Ishikawa (cell line): ENCODE measurements at regions not wholly inside any gene's neighbourhood (a gene's known extent, or its start where the extent isn't known, plus 50 kb on each side); places are given as distances from the start of the nearest gene placed in this dataset.

Experiments
- CEBPB ChIP-seq: IDR thresholded peaks from 2 replicates; pipeline ENCODE4 v1.6.1; 2012
- CREB1 ChIP-seq: IDR thresholded peaks from 2 replicates; pipeline ENCODE4 v1.6.1; 2012; ENCODE audit warnings: low read depth
- EGR1 ChIP-seq: IDR thresholded peaks from 2 replicates; pipeline ENCODE4 v1.6.1; 2012
- EP300 ChIP-seq: IDR thresholded peaks from 2 replicates; pipeline ENCODE4 v1.6.1; 2012; ENCODE audit warnings: borderline replicate concordance
- FOXM1 ChIP-seq: IDR thresholded peaks from 2 replicates; pipeline ENCODE4 v1.6.1; 2012; ENCODE audit warnings: low read depth, borderline replicate concordance
- NFIC ChIP-seq: IDR thresholded peaks from 2 replicates; pipeline ENCODE4 v1.6.1; 2012
- RAD21 ChIP-seq: IDR thresholded peaks from 2 replicates; pipeline ENCODE4 v1.6.1; 2012; ENCODE audit warnings: low read depth
- TAF1 ChIP-seq: IDR thresholded peaks from 2 replicates; pipeline ENCODE4 v1.6.1; 2012; ENCODE audit warnings: low read depth, mild to moderate bottlenecking
- TCF12 ChIP-seq: IDR thresholded peaks from 2 replicates; pipeline ENCODE4 v1.6.1; 2012; ENCODE audit warnings: low read depth
- TEAD4 ChIP-seq: IDR thresholded peaks from 2 replicates; pipeline ENCODE4 v1.6.1; 2012
- YY1 ChIP-seq: IDR thresholded peaks from 2 replicates; pipeline ENCODE4 v1.6.1; 2012; ENCODE audit warnings: low read depth
- ZBTB7A ChIP-seq: IDR thresholded peaks from 2 replicates; pipeline ENCODE4 v1.6.1; 2012; ENCODE audit warnings: low read depth
- TF ChIP-seq, protein P1 (sequence below): IDR thresholded peaks from 2 replicates; pipeline ENCODE4 v1.6.1; 2012
- TF ChIP-seq, protein P2 (sequence below): IDR thresholded peaks from 2 replicates; pipeline ENCODE4 v1.6.1; 2012
- TF ChIP-seq, protein P3 (sequence below): IDR thresholded peaks from 2 replicates; pipeline ENCODE4 v1.6.1; 2012; ENCODE audit warnings: low read depth, mild to moderate bottlenecking

DNA sequence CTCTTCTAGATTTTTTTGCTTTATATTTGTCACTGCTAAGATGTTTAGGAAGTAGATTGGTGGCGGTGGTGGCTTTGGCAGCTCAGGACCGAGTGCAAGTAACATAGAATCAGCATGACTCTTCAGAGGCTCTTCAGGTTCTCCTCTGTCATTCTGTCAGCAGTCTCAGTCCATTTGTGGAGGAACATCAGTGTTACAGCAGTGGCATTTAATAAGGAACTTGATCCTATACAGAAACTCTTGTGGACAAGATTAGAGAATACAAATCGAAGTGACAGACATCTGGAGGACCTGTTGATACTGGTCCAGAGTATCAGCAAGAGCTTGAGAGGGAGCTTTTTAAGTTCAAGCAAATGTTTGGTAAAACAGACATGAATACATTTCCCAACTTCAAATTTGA, 82.2 kb upstream of the GNAZ start:
- no peak for TF ChIP-seq EGR1

DNA sequence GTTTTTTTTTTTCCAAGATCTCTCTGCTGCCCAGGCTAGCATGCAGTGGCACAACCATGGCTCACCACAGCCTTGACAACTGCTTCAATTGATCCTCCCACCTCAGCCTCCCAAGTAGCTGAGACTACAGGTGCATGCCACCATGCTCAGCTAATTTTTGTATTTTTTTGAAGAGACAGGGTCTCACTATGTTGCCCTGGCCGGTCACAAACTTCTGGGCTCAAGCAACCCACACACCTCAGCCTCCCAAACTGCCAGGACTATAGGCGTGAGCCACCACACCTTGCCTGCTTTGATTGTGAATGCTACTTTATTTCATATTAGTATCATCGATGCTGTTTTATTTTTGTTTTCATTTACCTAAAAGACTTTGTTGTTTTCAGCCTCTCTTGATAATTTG, 81.5 kb upstream of the GNAZ start:
- TF ChIP-seq NFIC: no peak

DNA sequence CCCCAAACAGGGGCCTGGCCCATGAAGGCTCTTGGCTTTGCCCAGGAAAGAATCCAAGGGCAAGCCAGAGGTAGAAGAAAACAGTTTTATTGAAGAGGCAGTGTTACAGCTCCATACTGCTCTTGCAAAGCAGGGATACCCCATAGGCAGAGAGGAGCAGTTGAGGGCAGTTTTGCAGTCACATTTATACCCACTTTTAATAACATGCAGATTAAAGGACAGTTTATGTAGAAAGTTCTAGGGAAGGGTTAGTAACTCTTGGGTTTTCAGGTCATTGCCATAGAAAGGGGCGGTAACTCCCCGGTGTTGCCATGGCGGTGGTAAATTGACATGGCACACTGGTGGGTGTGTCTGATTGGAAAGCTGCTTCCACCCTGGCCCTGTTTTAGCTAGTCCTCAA, 80.5 kb upstream of the GNAZ start:
- no peak for TF ChIP-seq EGR1
- no peak for TF ChIP-seq EP300
- TF ChIP-seq CEBPB: no peak
- no peak for TF ChIP-seq RAD21
- TF ChIP-seq, protein P1, sequence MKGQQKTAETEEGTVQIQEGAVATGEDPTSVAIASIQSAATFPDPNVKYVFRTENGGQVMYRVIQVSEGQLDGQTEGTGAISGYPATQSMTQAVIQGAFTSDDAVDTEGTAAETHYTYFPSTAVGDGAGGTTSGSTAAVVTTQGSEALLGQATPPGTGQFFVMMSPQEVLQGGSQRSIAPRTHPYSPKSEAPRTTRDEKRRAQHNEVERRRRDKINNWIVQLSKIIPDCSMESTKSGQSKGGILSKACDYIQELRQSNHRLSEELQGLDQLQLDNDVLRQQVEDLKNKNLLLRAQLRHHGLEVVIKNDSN: no peak
- no peak for TF ChIP-seq ZBTB7A
- TF ChIP-seq FOXM1: no peak
- TF ChIP-seq YY1: no peak

DNA sequence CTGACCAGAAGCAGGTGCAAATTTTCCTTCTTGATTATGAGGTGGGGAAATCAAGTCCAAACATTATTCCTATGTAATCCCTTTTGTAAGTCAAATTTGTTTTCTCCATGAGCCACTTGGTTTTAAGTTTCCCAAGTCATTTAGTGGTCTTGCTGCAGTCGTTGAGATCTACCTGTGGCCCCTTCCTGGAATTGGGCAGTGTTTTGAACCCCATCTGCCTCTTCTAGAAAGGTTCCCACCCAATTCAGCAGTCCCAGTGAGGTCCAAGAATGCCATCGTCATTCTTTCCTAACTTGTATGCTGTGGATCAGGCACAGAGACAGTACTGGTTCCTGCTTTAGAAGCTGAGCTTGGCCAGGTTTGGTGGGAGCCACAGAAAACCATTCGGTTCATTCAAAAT, 77.8 kb upstream of the GNAZ start:
- no peak for TF ChIP-seq EP300
- TF ChIP-seq CREB1: no peak
- no peak for TF ChIP-seq EGR1
- TF ChIP-seq, protein P2, sequence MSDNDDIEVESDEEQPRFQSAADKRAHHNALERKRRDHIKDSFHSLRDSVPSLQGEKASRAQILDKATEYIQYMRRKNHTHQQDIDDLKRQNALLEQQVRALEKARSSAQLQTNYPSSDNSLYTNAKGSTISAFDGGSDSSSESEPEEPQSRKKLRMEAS: no peak
- TF ChIP-seq CEBPB: no peak
- TF ChIP-seq, protein P1: no peak
- no peak for TF ChIP-seq TCF12
- no peak for TF ChIP-seq RAD21
- no peak for TF ChIP-seq TEAD4
- TF ChIP-seq FOXM1: no peak
- TF ChIP-seq TAF1: no peak
- TF ChIP-seq NFIC: no peak
- TF ChIP-seq YY1: no peak

DNA sequence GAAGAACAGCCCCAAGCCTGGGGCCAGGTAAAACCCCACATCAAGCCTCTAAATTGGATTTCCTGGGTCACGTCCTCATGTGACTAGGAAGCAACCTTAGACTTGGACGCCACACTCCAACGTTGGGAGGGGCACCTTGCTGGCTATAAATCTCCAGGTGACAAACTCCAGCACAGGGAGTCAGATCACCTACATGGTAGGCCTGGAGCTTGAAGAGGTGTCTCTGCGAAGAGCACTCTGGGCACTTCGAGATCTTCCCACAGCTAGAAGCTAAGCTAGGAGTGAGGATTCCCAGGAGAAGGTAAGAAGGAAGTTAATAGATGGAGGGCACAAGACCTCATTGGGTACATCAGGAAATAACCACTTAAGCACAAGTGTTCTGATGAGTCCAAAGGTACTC, 77.1 kb upstream of the GNAZ start:
- TF ChIP-seq YY1: no peak
- no peak for TF ChIP-seq CEBPB
- no peak for TF ChIP-seq NFIC
- no peak for TF ChIP-seq ZBTB7A
- no peak for TF ChIP-seq CREB1
- TF ChIP-seq TEAD4: no peak
- TF ChIP-seq, protein P1: no peak
- TF ChIP-seq, protein P2: no peak
- TF ChIP-seq EGR1: no peak
- TF ChIP-seq TAF1: no peak
- no peak for TF ChIP-seq RAD21
- no peak for TF ChIP-seq FOXM1
- TF ChIP-seq TCF12: no peak
- no peak for TF ChIP-seq EP300

DNA sequence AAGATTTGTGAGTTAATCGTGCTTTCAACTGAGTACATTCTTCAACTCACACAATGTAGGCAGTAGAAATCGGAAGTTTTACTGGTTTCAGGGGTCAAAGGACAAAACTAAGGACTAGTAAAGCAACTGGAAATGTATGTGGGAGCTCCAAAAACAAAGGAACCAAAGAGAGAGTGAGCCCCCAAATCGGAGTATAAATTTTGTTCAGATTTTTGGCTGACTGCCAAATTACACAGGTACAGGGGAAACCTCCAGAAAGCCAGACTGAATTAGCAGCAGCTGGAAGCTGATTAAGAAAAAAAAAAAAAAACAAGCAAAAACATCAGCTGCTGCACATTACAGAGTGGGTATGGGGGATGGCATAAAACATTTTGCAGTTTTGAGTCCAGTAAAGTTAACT, 75.2 kb upstream of the GNAZ start:
- TF ChIP-seq NFIC (peak; percentile 29; the same call in 1 of the 2 replicates), TCF12 (no peak)

DNA sequence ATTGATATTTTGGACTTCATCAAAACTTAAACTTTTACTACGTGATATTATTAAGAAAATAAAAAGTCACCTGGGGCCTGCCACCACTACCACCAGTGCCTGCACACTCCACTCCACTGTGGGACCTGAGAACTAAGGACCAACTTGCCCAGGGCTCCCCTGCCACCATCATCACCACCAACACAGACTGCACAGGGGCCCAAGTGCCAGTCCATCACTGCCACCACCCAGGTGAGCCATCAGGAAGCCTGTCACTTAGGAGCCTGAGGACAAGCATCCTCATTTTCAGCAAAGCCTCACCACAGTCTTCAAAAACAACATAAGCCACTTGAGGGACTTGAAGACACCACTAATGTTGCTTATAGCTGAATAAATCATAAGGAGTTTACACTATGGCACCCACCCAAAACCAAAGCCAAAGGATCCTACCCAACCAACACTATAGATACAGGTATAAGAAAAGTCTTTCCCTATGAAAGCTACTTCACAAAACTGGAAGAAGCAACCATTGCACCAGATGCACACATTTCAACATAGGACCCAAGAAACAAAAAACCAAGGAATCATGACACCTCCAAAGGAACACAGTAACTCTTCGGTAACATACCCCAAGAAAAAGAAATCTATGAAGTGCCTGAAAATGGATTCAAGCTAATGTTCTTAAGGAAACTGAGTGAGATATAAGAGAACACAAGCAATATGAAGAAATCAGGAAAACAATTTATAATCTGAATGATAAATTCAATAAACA, 73.6 kb upstream of the GNAZ start:
- TF ChIP-seq NFIC (no peak), YY1 (no peak), FOXM1 (no peak), EP300 (no peak), RAD21 (no peak), CREB1 (no peak), TAF1 (no peak), EGR1 (no peak), TCF12 (no peak), ZBTB7A (no peak), CEBPB (no peak), TEAD4 (no peak)
- TF ChIP-seq, protein P2: no peak
- TF ChIP-seq, protein P3, sequence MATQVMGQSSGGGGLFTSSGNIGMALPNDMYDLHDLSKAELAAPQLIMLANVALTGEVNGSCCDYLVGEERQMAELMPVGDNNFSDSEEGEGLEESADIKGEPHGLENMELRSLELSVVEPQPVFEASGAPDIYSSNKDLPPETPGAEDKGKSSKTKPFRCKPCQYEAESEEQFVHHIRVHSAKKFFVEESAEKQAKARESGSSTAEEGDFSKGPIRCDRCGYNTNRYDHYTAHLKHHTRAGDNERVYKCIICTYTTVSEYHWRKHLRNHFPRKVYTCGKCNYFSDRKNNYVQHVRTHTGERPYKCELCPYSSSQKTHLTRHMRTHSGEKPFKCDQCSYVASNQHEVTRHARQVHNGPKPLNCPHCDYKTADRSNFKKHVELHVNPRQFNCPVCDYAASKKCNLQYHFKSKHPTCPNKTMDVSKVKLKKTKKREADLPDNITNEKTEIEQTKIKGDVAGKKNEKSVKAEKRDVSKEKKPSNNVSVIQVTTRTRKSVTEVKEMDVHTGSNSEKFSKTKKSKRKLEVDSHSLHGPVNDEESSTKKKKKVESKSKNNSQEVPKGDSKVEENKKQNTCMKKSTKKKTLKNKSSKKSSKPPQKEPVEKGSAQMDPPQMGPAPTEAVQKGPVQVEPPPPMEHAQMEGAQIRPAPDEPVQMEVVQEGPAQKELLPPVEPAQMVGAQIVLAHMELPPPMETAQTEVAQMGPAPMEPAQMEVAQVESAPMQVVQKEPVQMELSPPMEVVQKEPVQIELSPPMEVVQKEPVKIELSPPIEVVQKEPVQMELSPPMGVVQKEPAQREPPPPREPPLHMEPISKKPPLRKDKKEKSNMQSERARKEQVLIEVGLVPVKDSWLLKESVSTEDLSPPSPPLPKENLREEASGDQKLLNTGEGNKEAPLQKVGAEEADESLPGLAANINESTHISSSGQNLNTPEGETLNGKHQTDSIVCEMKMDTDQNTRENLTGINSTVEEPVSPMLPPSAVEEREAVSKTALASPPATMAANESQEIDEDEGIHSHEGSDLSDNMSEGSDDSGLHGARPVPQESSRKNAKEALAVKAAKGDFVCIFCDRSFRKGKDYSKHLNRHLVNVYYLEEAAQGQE: no peak
- TF ChIP-seq, protein P1: no peak
